ENCODE measurements at regions not wholly inside any gene's neighbourhood (a gene's known extent, or its start where the extent isn't known, plus 50 kb on each side); places are given as distances from the start of the nearest gene placed in this dataset.
A peak's percentile ranks its signal among the peaks of the same experiment; 100 is the strongest.

DNA sequence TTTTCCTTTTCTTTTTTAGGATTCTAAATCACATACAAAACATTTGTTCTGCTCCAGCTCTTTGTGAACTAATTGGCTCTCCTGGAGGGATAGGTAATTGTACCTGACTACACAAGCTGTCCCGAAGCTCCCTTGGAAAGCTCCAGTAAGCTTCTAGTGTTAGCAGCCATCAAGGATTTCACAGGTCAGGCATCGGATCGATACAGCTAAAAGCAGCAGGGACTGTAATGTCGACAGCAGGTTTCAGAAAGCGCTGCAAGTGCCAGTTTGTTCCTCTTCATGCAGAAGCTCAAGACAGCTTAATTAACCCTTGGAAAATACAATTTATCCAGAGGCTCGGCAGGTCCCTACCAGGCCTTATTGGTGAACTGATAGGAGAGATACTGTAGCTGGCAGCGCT lies 87.2 kb upstream of the VRK2 start:
- TF ChIP-seq, protein P1, sequence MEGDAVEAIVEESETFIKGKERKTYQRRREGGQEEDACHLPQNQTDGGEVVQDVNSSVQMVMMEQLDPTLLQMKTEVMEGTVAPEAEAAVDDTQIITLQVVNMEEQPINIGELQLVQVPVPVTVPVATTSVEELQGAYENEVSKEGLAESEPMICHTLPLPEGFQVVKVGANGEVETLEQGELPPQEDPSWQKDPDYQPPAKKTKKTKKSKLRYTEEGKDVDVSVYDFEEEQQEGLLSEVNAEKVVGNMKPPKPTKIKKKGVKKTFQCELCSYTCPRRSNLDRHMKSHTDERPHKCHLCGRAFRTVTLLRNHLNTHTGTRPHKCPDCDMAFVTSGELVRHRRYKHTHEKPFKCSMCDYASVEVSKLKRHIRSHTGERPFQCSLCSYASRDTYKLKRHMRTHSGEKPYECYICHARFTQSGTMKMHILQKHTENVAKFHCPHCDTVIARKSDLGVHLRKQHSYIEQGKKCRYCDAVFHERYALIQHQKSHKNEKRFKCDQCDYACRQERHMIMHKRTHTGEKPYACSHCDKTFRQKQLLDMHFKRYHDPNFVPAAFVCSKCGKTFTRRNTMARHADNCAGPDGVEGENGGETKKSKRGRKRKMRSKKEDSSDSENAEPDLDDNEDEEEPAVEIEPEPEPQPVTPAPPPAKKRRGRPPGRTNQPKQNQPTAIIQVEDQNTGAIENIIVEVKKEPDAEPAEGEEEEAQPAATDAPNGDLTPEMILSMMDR (IDR thresholded peaks at IDR 0.05; ENCODE audit: low read depth, low read length): no peak
- DNase-seq (ENCODE audit: extremely low read depth, low read depth): no peak

DNA sequence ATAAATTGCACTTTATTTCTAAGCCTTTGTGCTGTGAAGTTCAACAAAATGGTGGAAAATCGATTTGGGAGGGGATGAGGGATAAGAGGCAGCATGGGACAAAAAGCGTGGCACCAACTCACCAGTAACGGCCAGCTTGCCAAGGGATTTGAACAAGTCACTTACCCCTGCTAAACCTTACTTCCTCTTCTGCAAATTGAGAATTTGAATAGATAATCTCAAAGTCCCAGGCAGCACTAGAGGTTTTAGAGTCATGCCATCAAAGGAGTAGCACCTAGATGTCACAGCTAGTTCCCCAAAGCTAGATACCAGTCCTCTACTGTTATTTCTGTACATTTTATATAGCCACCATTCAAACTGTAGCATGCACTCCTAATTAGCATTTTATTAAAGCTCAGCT lies 83.7 kb upstream of the VRK2 start:
- TF ChIP-seq, protein P1 (IDR thresholded peaks at IDR 0.05; ENCODE audit: low read depth, low read length): no peak
- DNase-seq (ENCODE audit: extremely low read depth, low read depth): no peak

DNA sequence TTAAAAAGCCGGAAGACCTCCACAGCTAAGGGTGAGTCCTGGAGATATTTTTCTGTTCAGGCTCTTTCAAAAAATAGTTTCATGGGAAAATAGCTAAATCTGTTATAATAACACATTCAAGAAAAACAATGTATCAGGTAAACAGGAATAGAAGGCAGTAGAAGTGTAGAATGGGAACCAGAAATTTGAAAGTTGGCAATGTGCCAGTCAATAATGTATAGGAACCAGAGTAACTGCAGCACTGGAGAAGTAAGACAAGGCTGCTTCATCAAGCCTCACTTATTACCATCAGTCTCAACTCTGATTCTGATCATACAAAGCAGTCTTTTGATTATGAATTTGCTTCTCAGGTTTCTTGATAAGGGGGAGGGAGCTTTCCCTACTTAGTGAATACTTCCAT lies 81.4 kb upstream of the VRK2 start:
- DNase-seq (ENCODE audit: extremely low read depth, low read depth): no peak
- TF ChIP-seq, protein P1 (IDR thresholded peaks at IDR 0.05; ENCODE audit: low read depth, low read length): no peak

DNA sequence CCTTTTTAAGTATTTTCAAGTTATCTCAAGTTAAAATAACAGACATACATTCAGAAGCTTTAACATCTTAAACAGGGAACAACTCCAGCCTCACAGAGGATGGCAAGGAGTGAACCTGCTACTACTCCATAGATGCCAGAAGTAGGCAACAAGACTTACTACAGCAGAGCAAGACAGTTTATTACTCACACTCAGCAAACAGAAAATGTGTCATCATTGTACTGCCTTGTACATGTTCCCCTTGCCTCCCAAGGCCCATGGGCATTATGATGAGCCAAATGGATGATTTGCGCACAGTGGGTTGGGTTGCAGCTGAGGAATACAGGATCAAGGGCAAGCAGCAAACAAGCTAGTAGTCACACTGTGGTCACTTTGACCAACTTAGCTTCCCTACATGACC lies 80.6 kb upstream of the VRK2 start:
- DNase-seq (ENCODE audit: extremely low read depth, low read depth): no peak
- TF ChIP-seq, protein P1 (IDR thresholded peaks at IDR 0.05; ENCODE audit: low read depth, low read length): no peak

DNA sequence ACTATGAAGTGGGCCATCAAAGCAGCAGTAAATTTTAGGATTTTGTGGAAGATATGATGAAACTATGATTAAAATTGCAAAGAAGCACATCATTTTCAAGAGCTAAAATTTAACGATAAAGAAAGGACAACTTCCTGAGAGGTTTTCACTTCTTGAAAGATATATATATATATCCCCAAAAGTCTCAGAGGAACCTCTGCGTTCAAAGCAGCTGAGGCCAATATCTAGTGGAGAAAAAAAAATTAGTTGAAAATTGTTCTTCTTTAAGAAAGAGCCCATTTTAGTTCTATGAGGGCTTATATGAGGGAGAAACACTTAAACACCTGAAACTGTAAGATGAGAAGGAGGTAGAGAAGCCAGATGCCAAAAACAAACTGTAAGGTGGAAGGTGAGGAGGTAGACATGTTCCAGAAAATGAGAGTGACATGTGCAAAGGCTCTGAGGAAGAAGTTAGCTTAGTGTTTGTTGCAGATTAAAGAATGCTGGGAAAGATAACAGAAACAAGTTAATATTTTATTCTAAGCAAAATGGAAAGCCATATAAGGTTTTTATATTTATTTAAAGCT lies 72.9 kb upstream of the VRK2 start:
- no peak for DNase-seq (ENCODE audit: extremely low read depth, low read depth)
- TF ChIP-seq, protein P1 (IDR thresholded peaks at IDR 0.05; ENCODE audit: low read depth, low read length): no peak

DNA sequence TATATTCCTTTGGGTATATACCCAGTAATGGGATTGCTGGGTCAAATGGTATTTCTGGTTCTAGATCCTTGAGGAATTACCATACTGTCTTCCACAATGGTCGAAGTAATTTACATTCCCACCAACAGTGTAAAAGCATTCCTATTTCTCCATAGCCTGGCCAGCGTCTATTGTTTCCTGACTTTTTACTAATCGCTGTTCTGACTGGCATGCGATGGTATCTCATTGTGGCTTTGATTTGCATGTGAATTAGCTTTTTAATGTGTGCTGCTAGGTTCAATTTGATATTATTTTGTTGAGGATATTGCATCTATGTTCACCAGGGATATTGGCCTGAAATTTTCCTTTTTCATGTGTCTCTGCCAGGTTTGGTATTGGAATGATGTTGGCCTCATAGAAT lies 67.4 kb upstream of the VRK2 start:
- no peak for DNase-seq (ENCODE audit: extremely low read depth, low read depth)
- TF ChIP-seq, protein P1 (IDR thresholded peaks at IDR 0.05; ENCODE audit: low read depth, low read length): no peak

DNA sequence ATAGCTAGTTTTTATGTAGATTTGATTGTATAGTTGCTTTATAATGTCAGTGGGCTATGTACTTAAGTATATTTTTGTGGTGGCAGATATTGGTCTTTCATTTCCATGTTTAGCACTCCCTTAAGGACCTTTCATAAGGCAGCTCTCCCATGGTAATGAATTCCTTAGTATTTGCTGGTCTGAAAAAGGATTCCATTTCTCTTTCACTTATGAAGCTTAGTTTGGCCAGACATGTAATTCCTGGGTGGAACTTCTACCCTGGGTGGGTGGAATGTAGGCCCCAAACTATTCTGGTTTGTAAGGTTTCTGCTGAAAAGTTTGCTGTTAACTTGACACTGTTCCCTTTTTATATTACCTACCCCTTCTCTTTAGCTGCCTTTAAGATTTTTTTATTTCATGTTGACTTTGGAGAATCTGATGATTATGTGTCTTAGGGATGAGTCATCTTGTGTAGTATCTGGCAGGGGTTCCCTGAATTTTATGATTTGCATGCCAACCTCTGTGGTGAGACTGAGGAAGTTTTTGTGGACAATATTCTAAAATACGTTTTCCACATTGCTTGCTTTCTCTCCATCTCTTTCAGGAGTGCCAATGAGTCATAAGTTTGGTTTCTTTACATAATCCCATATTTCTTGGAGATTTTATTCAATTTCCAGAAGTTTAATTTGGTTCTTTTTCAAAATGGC lies 65.4 kb upstream of the VRK2 start:
- TF ChIP-seq, protein P1 (IDR thresholded peaks at IDR 0.05; ENCODE audit: low read depth, low read length): no peak
- DNase-seq (ENCODE audit: extremely low read depth, low read depth): peak; percentile 2

Data from AG09319 (cell line).